GM19467 (cell line): ENCODE measurements at regions not wholly inside any gene's neighbourhood (a gene's known extent, or its start where the extent isn't known, plus 50 kb on each side); places are given as distances from the start of the nearest gene placed in this dataset.
A peak's percentile ranks its signal among the peaks of the same experiment; 100 is the strongest.
"Not testable (repeated sequence)": the region's sequence is repeated elsewhere in the genome, so short reads cannot be mapped to it uniquely, and the experiment has no call there.

Experiments used
- ATAC-seq: cut with Tn5 transposase; IDR thresholded peaks from one replicate; pipeline ENCODE4 v1.9.1; 2021; ENCODE audit warnings: mild to moderate bottlenecking, moderate library complexity; ENCODE audit not compliant: unreplicated experiment

- no peak for ATAC-seq
Observed at GRCh38 chr10:53230651-53231050, 458.1 kb upstream of the MBL2 start.

DNA sequence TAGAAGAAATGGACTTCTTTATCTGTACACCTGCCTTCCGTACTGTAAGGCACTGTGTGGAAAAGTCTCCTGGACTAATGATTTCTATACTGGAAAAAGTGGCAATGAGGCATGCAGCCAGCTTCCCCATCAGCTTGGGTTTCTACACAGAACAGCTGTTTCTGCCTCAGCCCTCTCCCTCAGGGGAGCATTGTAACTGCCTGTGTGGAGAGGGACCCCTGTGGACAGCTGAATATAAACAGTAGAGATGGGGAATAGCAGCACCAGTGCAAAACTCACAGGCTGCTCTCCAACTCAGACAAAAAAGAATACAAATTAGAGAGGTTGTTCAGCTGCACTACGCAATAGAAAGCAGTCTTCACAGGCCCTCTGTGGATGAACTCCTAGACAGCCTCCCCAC lies 451.3 kb upstream of the MBL2 start:
- no peak for ATAC-seq

DNA sequence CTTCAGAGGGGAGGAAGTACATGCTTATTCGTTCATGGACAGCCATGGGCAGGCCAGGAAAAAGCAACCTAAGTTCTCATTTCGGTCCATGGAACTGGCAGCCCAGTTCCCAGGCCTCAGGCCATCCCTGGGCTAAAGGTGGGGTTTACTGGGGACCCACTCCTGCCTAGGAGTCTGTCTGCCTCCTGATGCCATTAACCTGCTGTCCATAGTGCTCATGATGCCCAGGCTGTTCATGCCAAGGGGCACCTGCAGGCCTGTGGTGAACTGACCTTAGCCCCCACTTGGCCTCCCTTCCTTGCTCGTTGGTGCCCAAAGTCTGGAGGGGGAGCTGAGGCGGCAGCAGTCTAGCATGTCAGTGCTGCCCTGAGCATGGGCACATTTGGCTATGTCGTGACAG lies 450.2 kb upstream of the MBL2 start:
- no peak for ATAC-seq

- no peak for ATAC-seq
Observed at GRCh38 chr10:53209944-53210611, 437.5 kb upstream of the MBL2 start.

DNA sequence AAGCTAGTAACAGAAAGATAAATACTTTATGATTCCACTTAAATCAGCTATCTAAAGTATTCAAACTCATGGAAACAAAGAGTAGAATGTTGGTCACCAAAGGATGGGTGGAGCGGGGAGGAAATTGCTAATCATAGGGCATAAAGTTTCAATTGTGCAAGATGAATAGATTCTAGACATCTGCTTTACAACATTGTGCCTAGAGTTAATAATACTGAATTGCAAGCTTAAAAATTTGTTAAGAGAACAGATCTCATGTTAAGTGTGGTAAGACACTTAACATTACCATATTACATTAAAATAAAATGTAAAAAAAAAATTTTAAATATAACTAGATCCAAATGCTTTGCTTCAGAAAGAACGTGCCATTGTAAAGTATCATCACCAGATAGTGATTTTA lies 411.1 kb upstream of the MBL2 start:
- ATAC-seq = no peak

DNA sequence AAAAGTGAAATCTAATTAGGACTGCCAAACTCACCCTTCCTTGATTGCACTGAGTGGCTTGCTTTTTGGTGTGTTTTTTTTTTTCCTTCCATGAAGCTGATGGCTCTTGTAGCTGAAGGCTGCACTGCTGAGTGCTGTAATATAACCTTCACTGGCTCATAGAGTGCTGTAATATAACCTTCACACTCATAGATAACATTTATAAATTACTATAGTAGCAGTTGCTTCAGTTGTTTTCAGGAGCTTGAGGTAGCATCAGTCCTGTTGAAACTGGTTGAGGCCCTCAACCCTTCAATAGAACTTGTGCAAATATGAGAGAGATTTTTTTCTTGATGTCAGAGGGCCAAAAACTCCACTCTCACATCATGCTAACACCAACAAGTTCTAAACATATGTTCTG lies 404.9 kb upstream of the MBL2 start:
- no peak for ATAC-seq

DNA sequence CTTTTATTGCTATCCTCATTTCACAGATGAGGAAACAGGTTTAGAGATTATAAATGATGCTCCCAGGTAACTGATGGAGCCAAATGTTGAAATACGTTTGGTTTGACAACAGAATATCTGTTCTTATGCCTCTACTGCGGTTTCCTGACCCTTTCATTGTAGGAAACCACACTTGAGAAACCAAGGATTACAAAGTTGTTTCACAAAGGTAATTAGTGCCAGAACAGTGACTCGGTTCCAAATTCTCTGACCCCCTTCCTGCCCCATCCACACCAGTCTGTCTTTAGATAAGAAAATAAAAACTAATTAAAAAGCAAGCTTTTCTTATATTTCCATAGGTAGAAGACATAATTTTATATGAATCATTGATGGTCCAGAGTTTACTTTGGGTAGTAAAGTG lies 393.7 kb upstream of the MBL2 start:
- ATAC-seq = no peak

- no peak for ATAC-seq
Observed at GRCh38 chr10:53162856-53163255, 390.3 kb upstream of the MBL2 start.

GRCh38 chr10:53161231-53161630 lies 388.6 kb upstream of the MBL2 start:
- no peak for ATAC-seq

GRCh38 chr10:53155674-53156073 lies 383.1 kb upstream of the MBL2 start:
- not testable (repeated sequence) for ATAC-seq

GRCh38 chr10:53153831-53154230 lies 381.2 kb upstream of the MBL2 start:
- no peak for ATAC-seq

DNA sequence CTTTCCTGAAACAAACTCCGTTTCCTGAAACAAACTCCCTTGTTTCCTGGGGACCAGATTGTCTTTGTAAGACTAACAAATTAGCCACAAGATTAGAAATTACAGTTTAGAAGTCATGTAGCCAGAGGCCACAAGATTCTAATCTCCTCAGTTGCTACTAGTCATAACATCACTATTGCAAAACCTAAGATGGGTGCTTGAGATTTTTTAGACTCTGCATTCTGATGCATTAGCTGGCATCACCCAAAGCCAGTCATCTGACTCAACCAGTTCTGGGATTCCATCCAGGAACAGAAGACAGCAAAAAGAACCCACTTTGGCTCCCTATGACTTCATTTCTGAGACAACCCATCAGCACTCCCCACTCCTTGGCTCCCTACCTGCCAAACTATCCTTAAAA lies 367.9 kb upstream of the MBL2 start:
- ATAC-seq = no peak

GRCh38 chr10:53135897-53136253 lies 363.3 kb upstream of the MBL2 start:
- no peak for ATAC-seq

- peak; percentile 84 for ATAC-seq
Observed at GRCh38 chr10:53135213-53135896, 362.8 kb upstream of the MBL2 start.

DNA sequence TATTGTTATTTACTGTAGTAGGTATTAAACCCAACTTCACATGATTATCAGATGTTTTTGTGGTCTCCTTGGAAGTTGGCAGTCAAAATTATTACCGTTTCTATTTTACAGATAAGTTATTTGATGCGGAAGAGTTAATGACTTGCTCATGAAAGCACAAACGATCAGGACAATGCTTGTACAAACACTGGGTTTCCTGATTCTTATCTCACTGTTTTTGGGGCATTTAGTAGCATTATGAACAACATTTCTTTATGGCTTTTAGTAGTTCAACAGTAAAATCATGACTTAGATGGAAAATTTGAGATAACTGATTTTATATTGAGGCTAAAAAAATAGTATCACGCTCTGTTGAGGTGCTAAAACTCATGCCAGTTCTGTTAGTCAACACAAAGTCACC lies 361.5 kb upstream of the MBL2 start:
- ATAC-seq = no peak

DNA sequence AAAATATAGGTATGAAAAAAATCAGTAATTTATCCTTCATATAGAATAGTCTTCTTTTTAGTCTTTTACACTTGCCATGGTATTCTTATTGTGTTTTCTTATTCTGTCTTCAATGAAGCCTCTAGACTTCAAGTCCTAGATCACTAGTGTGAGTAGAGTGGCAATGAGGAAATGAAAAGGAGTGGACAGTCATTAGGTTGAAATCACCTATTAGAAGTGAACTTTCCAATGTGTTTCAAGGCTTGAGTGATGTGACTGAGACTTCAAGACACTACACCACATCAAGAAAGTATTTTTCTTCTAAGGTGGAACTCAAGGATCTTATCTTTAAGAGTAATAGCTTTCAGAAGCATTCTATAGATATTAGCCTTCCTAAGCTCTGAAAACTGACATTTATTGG lies 357.8 kb upstream of the MBL2 start:
- no peak for ATAC-seq

DNA sequence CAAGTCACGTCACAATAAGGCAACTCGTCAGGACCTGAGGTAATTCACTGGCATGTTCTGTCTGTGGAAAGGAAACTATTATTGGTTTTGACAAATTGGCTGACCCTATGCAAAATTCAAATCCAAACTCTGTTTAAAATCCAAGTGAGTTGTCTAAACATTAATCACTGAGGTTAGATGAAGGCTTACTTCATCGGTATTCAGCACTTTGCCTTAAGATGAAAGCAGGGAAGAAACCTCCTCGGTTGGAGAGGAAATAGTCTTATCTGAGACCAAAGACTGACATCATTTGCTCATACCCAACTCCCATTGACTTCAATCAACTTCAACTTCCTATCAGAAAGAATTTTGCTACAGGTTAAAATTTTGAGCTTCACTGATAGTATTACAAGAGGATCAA lies 355.1 kb upstream of the MBL2 start:
- ATAC-seq = no peak

- no peak for ATAC-seq
Observed at GRCh38 chr10:53123311-53123710, 350.7 kb upstream of the MBL2 start.

GRCh38 chr10:53122281-53122680 lies 349.7 kb upstream of the MBL2 start:
- ATAC-seq = peak; percentile 54

DNA sequence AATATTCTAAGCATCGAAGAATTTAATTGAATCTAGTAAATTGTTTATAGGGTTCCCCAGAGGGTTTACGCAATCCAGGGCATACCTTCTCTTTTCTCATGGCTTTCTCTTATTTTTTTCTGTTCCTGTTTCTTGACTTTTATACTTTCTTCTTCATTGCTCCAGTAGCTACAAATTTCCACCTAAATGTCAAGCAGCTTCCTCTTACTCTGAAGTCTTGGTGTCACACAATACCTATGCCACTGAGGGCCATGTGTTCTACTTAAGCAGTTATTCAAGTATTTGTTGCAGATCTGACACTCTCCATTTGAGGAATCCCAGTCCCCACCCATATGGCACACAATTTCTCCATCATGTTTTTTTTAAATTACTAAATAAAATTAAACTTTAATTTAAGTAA lies 343.1 kb upstream of the MBL2 start:
- ATAC-seq = no peak

DNA sequence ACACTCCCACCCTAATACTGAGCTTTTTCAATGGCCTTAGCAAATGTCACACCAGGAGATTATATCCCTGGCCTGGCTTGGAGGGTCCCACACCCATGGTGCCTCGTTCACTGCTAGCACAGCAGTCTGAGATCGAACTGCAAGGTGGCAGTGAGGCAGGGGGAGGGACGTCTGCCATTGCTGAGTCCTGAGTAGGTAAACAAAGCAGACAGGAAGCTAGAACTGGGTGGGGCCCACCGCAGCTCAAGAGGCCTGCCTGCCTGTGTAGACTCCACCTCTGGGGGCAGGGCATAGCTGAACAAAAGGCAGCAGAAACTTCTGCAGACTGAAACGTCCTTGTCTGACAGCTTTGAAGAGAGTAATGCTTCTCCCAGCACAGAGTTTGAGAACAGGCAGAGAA lies 338.9 kb upstream of the MBL2 start:
- ATAC-seq = no peak

GRCh38 chr10:53109320-53109719 lies 336.7 kb upstream of the MBL2 start:
- ATAC-seq = no peak
